SHP77 (cell line): ENCODE measurements at regions not wholly inside any gene's neighbourhood (a gene's known extent, or its start where the extent isn't known, plus 50 kb on each side); places are given as distances from the start of the nearest gene placed in this dataset.
"Not testable (repeated sequence)": the region's sequence is repeated elsewhere in the genome, so short reads cannot be mapped to it uniquely, and the experiment has no call there.

ENCODE experiments used
- DNase-seq, 2 experiments: peaks; one replicate each; lab custom pipeline; 2025; lab: John Stamatoyannopoulos, UW

DNA sequence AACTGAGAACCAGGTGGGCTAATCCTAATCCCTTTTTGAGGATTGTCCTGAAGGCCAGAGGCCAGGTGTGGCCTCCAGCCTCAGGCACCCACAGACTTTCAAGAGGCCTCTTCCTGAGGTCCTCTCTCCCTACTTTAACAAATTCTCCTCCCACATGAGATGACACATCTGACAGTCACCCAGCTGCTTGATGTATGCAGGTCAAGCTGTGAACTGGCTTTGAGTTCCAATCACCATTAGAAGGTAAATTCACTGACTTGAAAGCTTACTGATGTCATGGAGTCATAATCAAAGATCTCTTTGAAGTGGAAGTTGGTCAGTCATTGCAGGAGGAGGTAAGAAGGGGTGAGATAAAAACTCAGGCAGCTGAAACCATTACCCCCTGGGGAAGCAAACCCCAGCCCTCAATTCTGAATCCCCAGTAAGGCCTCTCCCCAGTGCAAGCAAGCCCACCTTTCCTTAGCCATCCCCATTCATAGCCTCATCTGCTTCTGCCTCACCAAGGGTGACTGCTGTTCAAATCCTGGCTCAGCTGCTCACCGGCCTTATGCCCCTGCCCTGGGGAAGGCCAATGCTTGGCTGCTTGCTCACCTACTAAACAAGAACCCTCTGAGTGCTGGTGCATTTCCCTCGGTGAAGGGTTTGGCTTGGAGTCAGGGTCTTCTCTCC lies 196.3 kb downstream of the BCL2L11 start:
- DNase-seq = not testable (repeated sequence)

- not testable (repeated sequence) for DNase-seq
Observed at GRCh38 chr2:111319552-111319951, 198.8 kb downstream of the BCL2L11 start.

DNA sequence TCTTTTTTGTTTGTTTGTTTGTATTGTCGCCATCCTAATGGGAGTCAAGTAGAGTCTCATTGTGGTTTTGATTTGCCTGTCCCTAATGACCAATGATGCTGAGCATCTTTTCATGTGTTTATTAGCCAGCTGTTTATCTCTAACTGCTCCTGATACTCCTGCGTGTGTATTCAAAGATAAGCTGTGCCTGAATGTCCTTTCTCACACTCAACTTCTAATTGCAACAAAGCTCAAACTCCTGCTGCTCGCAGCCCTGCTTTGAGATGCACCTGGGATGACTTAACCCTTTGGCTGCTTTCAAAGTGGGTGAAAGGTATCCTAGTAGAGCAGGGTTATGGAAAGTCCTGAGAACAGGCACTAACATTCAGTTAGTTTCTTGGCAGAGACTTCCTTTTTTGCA lies 199.6 kb downstream of the BCL2L11 start:
- not testable (repeated sequence) for DNase-seq

GRCh38 chr2:111320965-111321364 lies 200.3 kb downstream of the BCL2L11 start:
- not testable (repeated sequence) for DNase-seq

GRCh38 chr2:111323384-111323783 lies 202.7 kb downstream of the BCL2L11 start:
- DNase-seq = not testable (repeated sequence)

GRCh38 chr2:111327726-111328125 lies 207.0 kb downstream of the BCL2L11 start:
- not testable (repeated sequence) for DNase-seq

DNA sequence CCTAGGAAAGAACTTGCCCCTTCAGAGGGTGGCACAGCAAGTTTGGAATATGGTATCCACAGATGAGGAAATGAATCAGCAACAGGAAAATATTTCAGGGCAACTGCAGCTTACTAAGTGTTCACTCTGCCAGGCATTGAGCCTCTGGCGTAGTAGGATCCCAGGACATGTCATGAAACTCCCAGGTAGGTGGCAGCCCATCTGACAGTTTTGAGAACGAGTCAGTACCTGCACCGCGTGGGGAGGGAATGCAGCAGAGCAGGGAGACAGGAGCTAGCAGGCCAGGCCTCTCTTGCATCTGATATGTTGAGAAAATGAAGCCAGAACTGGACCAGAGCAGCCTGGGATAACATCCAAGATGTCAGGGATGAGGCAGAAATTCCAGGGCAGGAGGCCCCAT lies 208.6 kb downstream of the BCL2L11 start:
- DNase-seq = not testable (repeated sequence)

GRCh38 chr2:111331099-111331724 lies 210.5 kb downstream of the BCL2L11 start:
- not testable (repeated sequence) for DNase-seq

DNA sequence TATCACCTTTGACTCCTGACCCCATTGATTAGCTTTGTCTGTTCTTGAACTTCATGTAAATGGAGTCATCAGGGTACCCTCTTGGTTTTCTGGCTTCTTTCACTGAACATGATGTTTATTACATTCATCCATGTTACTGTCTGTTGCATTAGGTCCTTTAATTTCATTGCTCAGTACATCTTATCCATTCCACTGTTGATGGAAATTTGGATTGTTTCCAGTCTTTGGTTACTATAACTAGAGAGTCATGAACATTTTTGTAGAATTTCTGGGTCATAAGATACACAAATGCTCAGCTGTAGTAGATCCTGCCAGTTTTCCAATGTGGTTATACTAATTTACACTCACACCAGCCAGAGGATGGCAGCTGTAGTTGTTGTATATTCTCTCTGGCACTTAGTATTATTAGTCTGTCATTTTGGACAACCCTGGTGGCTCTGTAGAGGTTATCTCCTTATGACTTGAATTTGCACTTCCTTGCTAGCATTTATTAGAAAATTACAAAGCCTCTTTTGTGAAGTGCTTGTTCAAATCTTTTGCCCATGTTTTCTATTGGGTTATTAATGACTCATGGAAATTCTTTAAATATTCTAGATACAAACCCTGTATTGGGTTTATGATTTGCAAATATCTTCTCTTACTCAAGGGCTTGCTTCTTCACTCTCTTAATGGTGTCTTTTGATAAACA lies 214.7 kb downstream of the BCL2L11 start:
- DNase-seq = not testable (repeated sequence)

DNA sequence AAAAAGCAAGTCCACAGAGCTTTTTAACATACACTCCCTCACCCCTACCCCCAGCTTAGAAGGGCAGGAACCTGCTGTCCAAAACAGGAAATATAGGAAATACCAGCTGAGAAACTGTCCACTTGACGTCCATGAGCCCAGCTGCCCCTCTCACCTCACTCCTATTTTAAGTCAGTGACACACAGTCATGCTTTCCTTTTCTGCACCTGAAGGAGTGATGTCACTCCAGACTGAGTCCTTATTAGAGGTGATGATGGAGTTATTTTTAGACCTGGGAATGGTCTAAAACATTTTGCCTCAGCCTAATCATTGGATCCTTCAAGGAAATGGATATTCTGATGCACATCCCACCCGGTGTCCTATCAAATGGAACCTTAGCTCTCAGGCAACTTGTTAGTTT lies 217.8 kb downstream of the BCL2L11 start:
- not testable (repeated sequence) for DNase-seq

DNA sequence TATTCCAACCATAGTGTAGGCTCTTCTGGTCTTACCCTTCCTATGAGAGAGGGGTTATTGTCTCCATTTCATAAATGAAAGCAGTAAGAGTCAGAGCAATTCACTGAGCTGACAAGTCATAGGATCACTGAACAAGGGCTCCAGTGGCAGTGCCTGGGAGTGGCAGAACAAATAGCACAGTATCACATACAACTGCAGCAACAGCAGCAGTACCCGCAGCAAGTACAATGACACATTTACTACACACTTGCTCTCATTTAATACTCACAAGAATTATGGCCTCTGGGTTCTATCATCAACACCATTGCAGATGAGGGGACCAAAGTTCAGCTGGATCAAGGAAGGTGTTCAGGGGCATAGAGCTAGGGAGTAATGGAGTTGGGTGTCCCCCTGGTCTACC lies 218.8 kb downstream of the BCL2L11 start:
- not testable (repeated sequence) for DNase-seq

GRCh38 chr2:111344590-111344989 lies 223.9 kb downstream of the BCL2L11 start:
- not testable (repeated sequence) for DNase-seq

DNA sequence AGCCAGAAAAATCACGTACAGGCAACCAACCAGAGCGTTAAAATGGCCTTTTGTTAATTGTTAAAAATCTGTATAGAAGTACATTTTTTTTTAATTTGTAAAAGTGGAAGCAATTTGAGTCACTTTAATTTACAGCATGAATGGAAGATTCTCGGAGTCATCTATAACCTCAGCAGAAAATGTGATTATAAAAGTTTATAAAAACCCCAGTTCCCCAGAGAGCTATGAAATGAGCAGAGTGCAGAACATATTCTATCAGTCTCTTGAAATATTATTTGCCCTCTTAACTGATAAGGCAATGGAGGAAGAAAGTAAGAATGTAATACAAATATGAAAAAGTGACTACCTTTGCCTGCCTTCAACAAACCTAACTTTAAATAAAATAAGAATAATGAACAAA lies 224.7 kb downstream of the BCL2L11 start:
- DNase-seq = not testable (repeated sequence)

DNA sequence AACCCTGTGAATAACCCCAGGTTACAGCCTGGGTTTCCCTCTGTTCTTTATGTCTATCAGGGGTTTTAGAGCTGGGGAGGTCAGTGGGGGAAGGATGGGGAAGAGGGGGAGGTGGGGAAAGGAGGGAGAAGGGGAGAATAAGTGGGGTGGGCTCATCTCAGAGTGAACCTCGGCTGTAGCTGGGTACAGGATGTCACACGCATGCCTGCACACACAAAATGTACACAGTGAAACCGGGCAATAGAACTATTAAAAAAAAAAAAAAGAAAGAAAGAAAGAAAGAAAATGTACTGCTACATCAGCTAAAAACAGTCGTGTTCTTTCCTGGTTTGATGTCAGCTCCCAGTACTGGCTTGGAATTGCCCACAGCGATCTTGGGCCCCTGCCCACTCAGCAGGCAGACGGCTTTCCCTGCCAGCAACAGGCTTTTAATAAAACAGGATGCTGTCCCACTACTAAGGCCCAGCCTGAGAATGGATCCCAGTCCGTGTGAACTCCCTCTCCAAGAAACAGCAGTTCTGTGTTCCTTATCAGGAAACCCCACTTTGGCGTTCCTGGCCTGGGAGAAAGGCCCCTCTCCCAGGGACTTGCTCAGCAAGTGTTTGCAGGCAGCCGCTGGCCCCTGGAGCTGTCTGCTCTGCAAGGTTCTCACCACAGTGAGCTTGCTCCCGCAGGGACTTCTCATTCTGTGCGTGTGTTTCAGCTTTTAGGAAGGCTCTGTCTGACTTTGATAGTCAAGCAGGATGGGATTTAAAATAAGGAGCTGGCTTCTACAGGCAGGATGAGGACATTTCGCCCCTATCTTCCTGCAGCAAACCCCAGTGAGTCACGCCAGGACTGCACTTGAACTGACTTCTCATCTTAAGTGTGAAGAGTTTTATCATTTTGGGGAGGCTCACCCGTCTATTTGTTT lies 225.6 kb downstream of the BCL2L11 start:
- not testable (repeated sequence) for DNase-seq

DNA sequence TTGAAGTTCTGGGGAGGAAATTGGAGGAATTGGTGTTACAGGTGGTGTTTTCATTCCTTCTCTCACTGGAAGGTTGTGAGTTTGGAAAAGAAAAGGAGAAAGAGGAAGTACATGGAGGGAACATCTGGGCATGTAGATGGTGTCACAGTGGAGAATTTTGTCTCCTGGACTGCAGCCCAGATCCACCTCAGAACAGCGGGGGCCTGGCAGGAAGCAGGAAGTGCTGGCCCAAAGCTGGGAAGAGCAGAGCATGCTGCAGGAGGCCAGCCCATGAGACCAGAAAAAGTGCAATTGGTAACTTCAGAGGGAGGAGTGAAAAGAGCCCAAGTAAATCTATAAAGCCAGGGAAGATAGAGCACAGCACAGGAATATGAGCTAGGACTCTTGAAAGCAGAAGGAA lies 227.0 kb downstream of the BCL2L11 start:
- DNase-seq = not testable (repeated sequence)

GRCh38 chr2:111348316-111348715 lies 227.6 kb downstream of the BCL2L11 start:
- not testable (repeated sequence) for DNase-seq

- not testable (repeated sequence) for DNase-seq
Observed at GRCh38 chr2:111355022-111355817, 234.5 kb downstream of the BCL2L11 start.

- not testable (repeated sequence) for DNase-seq
Observed at GRCh38 chr2:111355823-111356511, 235.3 kb downstream of the BCL2L11 start.

DNA sequence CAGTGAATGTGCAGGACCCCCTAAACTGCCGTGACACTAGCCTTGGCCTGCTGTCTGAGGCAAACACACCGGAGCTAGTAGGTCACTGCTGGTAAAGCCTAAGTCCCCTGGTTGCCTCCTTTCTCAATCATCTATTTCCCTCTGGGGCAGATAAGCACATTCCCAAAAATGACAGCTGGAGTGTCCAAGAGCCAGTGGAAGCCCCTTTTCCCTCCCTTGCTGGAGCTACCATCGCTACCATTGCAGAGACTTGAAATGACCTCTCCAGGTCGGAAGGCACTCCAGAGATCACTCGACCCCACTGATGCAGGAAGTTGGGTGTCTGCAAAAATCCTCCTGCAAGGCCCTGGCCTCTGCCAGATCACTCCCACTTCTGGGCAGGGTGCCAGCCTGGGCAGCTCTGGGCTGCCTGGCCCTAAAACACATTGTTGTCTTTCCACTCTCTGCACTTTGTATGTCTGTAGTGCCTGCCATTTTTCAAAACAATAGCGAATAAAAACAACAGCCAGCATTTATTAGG lies 235.9 kb downstream of the BCL2L11 start:
- not testable (repeated sequence) for DNase-seq

DNA sequence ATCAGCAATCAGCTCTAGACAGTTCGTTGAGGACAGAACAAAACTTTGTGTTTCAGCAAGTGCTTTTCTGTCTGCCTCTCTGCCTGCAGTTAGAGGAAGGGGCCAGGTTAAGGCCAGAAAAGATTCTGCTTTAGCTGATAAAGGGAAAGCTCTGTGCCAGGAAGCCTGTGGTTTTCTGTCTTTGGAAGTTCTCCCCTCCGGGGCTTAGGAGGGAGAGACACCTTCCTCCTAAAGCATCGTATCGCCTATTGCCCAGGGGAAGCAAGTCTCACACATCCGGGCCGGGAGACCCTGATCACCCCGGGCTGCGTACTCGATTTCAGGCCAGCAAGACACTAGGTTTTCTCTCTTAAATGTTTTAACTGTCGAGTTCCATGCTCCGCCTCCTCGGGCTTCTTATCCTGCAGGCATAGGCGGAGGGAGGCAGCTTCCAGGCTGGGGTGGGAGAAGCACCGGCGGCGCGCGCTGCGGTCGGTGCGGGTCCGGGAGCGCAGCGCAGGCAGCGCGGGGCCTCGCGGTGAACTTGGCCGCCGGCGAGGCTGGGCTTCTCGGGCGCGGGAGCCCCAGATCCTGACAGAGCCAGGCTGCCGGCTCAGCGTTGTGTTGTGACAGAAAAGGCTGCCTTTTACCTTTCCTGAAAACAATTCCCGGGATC lies 245.4 kb downstream of the BCL2L11 start:
- DNase-seq = not testable (repeated sequence)
